Neuronal stem cell (in vitro differentiated cells): ENCODE measurements at regions not wholly inside any gene's neighbourhood (a gene's known extent, or its start where the extent isn't known, plus 50 kb on each side); places are given as distances from the start of the nearest gene placed in this dataset.
"Not testable (repeated sequence)": the region's sequence is repeated elsewhere in the genome, so short reads cannot be mapped to it uniquely, and the experiment has no call there.

Source experiments
- DNase-seq: peaks from one replicate; pipeline ENCODE4 v3.0.0-alpha.2; 2013; ENCODE audit warnings: low spot score
- H2AFZ ChIP-seq: one replicate; pipeline ENCODE4 v1.6.1; 2013; ENCODE audit warnings: mild to moderate bottlenecking, low read length, inconsistent platforms
- H2AK5ac ChIP-seq: 2 replicates; pipeline ENCODE4 v1.6.1; 2013; ENCODE audit warnings: low read depth, mild to moderate bottlenecking, inconsistent platforms, low read length, moderate library complexity, mixed read lengths
- H2BK120ac ChIP-seq: 2 replicates; pipeline ENCODE4 v1.6.1; 2013; ENCODE audit warnings: low read depth, mild to moderate bottlenecking, inconsistent platforms, low read length, moderate library complexity, mixed read lengths
- H2BK12ac ChIP-seq: one replicate; pipeline ENCODE4 v1.6.1; 2013; ENCODE audit warnings: low read length, inconsistent platforms
- H2BK15ac ChIP-seq: 2 replicates; pipeline ENCODE4 v1.6.1; 2013; ENCODE audit warnings: mild to moderate bottlenecking, low read length, inconsistent platforms, mixed read lengths
- H2BK5ac ChIP-seq: one replicate; pipeline ENCODE4 v1.6.1; 2013; ENCODE audit warnings: inconsistent platforms, mild to moderate bottlenecking, low read length, moderate library complexity
- H3K14ac ChIP-seq: one replicate; pipeline ENCODE4 v1.6.1; 2013; ENCODE audit warnings: low read length, inconsistent platforms
- H3K18ac ChIP-seq: 2 replicates; pipeline ENCODE4 v1.6.1; 2013; ENCODE audit warnings: low read length, inconsistent platforms
- H3K23ac ChIP-seq: 2 replicates; pipeline ENCODE4 v1.6.1; 2013; ENCODE audit warnings: low read depth, mild to moderate bottlenecking, mixed read lengths, low read length, inconsistent platforms; ENCODE audit not compliant: poor library complexity
- H3K27ac ChIP-seq: replicated peaks from 3 replicates; pipeline ENCODE4 v1.5.1; 2013; ENCODE audit warnings: low read length, inconsistent platforms
- H3K27me3 ChIP-seq, 3 experiments: 2 replicates each; pipeline ENCODE4 v1.6.1; 2013; ENCODE audit warnings: low read length in 3 of 3, mild to moderate bottlenecking in 2 of 3, inconsistent platforms in 1 of 3, low read depth in 1 of 3, mixed read lengths in 1 of 3, moderate library complexity in 1 of 3; ENCODE audit not compliant: control insufficient read depth in 3 of 3, insufficient read depth in 3 of 3
- H3K36me3 ChIP-seq, 2 donors: replicated peaks in 1 of 2; 2 replicates each; pipeline ENCODE4 v1.6.1; 2013; ENCODE audit warnings: low read length in 2 of 2; ENCODE audit not compliant: control insufficient read depth in 2 of 2, insufficient read depth in 2 of 2
- H3K4ac ChIP-seq: 2 replicates; pipeline ENCODE4 v1.6.1; 2013; ENCODE audit warnings: inconsistent platforms, mild to moderate bottlenecking, low read length, moderate library complexity
- H3K4me1 ChIP-seq, 2 donors: 1 replicate in 1 of 2; 2 replicates in 1 of 2; pipeline ENCODE4 v1.6.1; 2013; ENCODE audit warnings: low read length in 2 of 2, low read depth in 1 of 2; ENCODE audit not compliant: control insufficient read depth in 2 of 2, insufficient read depth in 1 of 2
- H3K4me2 ChIP-seq: one replicate; pipeline ENCODE4 v1.6.1; 2013; ENCODE audit warnings: mild to moderate bottlenecking, low read length, inconsistent platforms; ENCODE audit not compliant: insufficient read depth, poor library complexity, severe bottlenecking
- H3K4me3 ChIP-seq, 2 donors: 2 replicates each; pipeline ENCODE4 v1.5.1; 2013; ENCODE audit warnings: low read length in 2 of 2, mild to moderate bottlenecking in 2 of 2, inconsistent platforms in 1 of 2, moderate library complexity in 1 of 2
- H3K79me1 ChIP-seq: one replicate; pipeline ENCODE4 v1.6.1; 2013; ENCODE audit warnings: low read depth, mild to moderate bottlenecking, inconsistent platforms, low read length, moderate library complexity
- H3K9ac ChIP-seq: one replicate; pipeline ENCODE4 v1.6.1; 2013; ENCODE audit warnings: mild to moderate bottlenecking, low read depth, low read length, inconsistent platforms; ENCODE audit not compliant: poor library complexity
- H3K9me3 ChIP-seq, 2 donors: replicated peaks in 1 of 2; 2 replicates each; pipeline versions ENCODE3 to v1.6.1; 2013; ENCODE audit warnings: low read length in 2 of 2, mild to moderate bottlenecking in 2 of 2, inconsistent platforms in 1 of 2, low read depth in 1 of 2, mixed read lengths in 1 of 2, moderate library complexity in 1 of 2; ENCODE audit not compliant: control insufficient read depth in 2 of 2, insufficient read depth in 1 of 2
- H4K8ac ChIP-seq: one replicate; pipeline ENCODE4 v1.6.1; 2013; ENCODE audit warnings: low read depth, mild to moderate bottlenecking, inconsistent platforms, low read length, moderate library complexity
- H4K91ac ChIP-seq: one replicate; pipeline ENCODE4 v1.6.1; 2013; ENCODE audit warnings: low read length, low read depth, mild to moderate bottlenecking, inconsistent platforms; ENCODE audit not compliant: poor library complexity
- WGBS, 2 donors: extraction: QIAGEN DNeasy Blood & Tissue Kit; methylation state at CpG; one replicate each; pipeline ENCODE4 v1.1.7; 2013; ENCODE audit warnings: missing lambda C conversion rate in 2 of 2, mixed read lengths in 1 of 2; ENCODE audit not compliant: insufficient read length in 2 of 2, insufficient replicate concordance in 1 of 2; ENCODE audit errors: extremely low coverage in 2 of 2; 5-methylcytosine and 5-hydroxymethylcytosine counted together

- not testable (repeated sequence) for H3K4me1 ChIP-seq, H3K4me3 ChIP-seq, DNase-seq, H2BK120ac ChIP-seq, H3K27ac ChIP-seq, H2BK15ac ChIP-seq, H3K36me3 ChIP-seq, H3K9ac ChIP-seq, H3K79me1 ChIP-seq, H3K4me2 ChIP-seq, H2AFZ ChIP-seq, H4K91ac ChIP-seq, H3K14ac ChIP-seq, H2AK5ac ChIP-seq, H2BK12ac ChIP-seq, H3K4ac ChIP-seq, H3K27me3 ChIP-seq, H3K9me3 ChIP-seq, H4K8ac ChIP-seq, H3K18ac ChIP-seq
- H3K23ac ChIP-seq = peak overlapping the region; percentile 40
- H2BK5ac ChIP-seq = peak overlapping the region; percentile 10
- WGBS, 2 donors = no CpG with 5 or more reads among the region's 4 CpGs
These were observed 95.3 kb upstream of the IGLL5 start for GRCh38 chr22:22792205-22792786.

- not testable (repeated sequence) for H3K23ac ChIP-seq, H3K4ac ChIP-seq, H2AK5ac ChIP-seq, DNase-seq, H2BK15ac ChIP-seq, H3K36me3 ChIP-seq, H3K4me2 ChIP-seq, H4K91ac ChIP-seq, H3K9me3 ChIP-seq, H3K27me3 ChIP-seq, H3K27ac ChIP-seq, H2BK5ac ChIP-seq, H4K8ac ChIP-seq, H2BK12ac ChIP-seq, H3K9ac ChIP-seq, H3K18ac ChIP-seq, H2AFZ ChIP-seq, H3K79me1 ChIP-seq, H2BK120ac ChIP-seq, H3K4me3 ChIP-seq, H3K4me1 ChIP-seq
- WGBS, 2 donors = no CpG with 5 or more reads among the region's 2 CpGs
- peak overlapping the region; percentile 89 for H3K14ac ChIP-seq
These were observed 92.0 kb upstream of the IGLL5 start for GRCh38 chr22:22795639-22796038.

- Histone ChIP-seq H2AK5ac (no peak overlapping the region), H3K36me3 (no peaks in the 10 kb centered on the region), H3K79me1 (no peaks in the 10 kb centered on the region), H4K91ac (no peak overlapping the region), H3K4me1 (no peaks in the 10 kb centered on the region), H3K9ac (no peak overlapping the region), H2BK120ac (no peak overlapping the region), H3K18ac (no peak overlapping the region), H3K23ac (no peak overlapping the region), H4K8ac (no peak overlapping the region), H2AFZ (no peak overlapping the region), H3K27me3 (peaks cover 0 to 3% (median 0%) of the 10 kb centered on the region in 3 experiments), H3K4me2 (no peak overlapping the region), H2BK12ac (no peak overlapping the region), H3K4ac (no peak overlapping the region), H3K14ac (no peak overlapping the region), H2BK5ac (no peak overlapping the region), H3K9me3 (no peaks in the 10 kb centered on the region), H2BK15ac (no peak overlapping the region), H3K27ac (no peak overlapping the region), H3K4me3 (no peak overlapping the region)
- DNase-seq = no peak
- no CpG with 5 or more reads among the region's 2 CpGs for WGBS, 2 donors
These were observed 90.9 kb upstream of the IGLL5 start for GRCh38 chr22:22796724-22797123.

GRCh38 chr22:22798232-22798616 lies 89.4 kb upstream of the IGLL5 start:
- H3K79me1 ChIP-seq = no peaks in the 10 kb centered on the region
- H3K9me3 ChIP-seq = no peaks in the 10 kb centered on the region
- no peak overlapping the region for H4K91ac ChIP-seq
- H3K27ac ChIP-seq = no peak overlapping the region
- peaks cover 0 to 2% (median 0%) of the 10 kb centered on the region in 3 experiments for H3K27me3 ChIP-seq
- H3K14ac ChIP-seq = no peak overlapping the region
- H2AK5ac ChIP-seq = no peak overlapping the region
- H2BK15ac ChIP-seq = no peak overlapping the region
- no CpG with 5 or more reads among the region's 3 CpGs for WGBS, 2 donors
- no peak overlapping the region for H2BK12ac ChIP-seq
- H3K9ac ChIP-seq = no peak overlapping the region
- H4K8ac ChIP-seq = no peak overlapping the region
- no peak overlapping the region for H2AFZ ChIP-seq
- H3K18ac ChIP-seq = no peak overlapping the region
- H2BK120ac ChIP-seq = no peak overlapping the region
- no peak overlapping the region for H3K4me2 ChIP-seq
- no peak overlapping the region for H3K23ac ChIP-seq
- H3K4me3 ChIP-seq = no peak overlapping the region
- H3K4me1 ChIP-seq = no peaks in the 10 kb centered on the region
- H3K4ac ChIP-seq = no peak overlapping the region
- DNase-seq = no peak
- H2BK5ac ChIP-seq = no peak overlapping the region
- H3K36me3 ChIP-seq = no peaks in the 10 kb centered on the region
